Hepatocyte (in vitro differentiated cells): ENCODE measurements at regions not wholly inside any gene's neighbourhood (a gene's known extent, or its start where the extent isn't known, plus 50 kb on each side); places are given as distances from the start of the nearest gene placed in this dataset.

ENCODE experiments used
- DNase-seq: peaks from one replicate; pipeline ENCODE4 v3.0.0-alpha.2; 2016; ENCODE audit warnings: low spot score
- H2AFZ ChIP-seq: fragments of 200-600 bp; sonication (generic); 2 replicates; pipeline ENCODE4 v1.6.0; 2016; ENCODE audit warnings: antibody characterized with exemption, mild to moderate bottlenecking
- H3K27ac ChIP-seq: fragments of 200-600 bp; sonication (generic); 2 replicates; pipeline ENCODE4 v1.5.1; 2016; ENCODE audit warnings: mild to moderate bottlenecking
- H3K27me3 ChIP-seq: fragments of 200-600 bp; sonication (generic); 2 replicates; pipeline ENCODE4 v1.6.1; 2016
- H3K36me3 ChIP-seq: fragments of 200-600 bp; sonication (generic); replicated peaks from 2 replicates; pipeline ENCODE4 v1.5.1; 2016; ENCODE audit warnings: low read depth; ENCODE audit not compliant: insufficient read depth
- H3K4me1 ChIP-seq: fragments of 200-600 bp; sonication (generic); 2 replicates; pipeline ENCODE4 v1.5.1; 2016; ENCODE audit warnings: mild to moderate bottlenecking, moderate library complexity; ENCODE audit not compliant: insufficient read depth
- H3K4me2 ChIP-seq: fragments of 200-600 bp; sonication (generic); 2 replicates; pipeline ENCODE4 v1.6.0; 2016
- H3K4me3 ChIP-seq: fragments of 200-600 bp; sonication (generic); 2 replicates; pipeline ENCODE4 v1.5.1; 2016; ENCODE audit warnings: mild to moderate bottlenecking
- H3K79me2 ChIP-seq: fragments of 200-600 bp; sonication (generic); 2 replicates; pipeline ENCODE4 v1.6.0; 2017; ENCODE audit warnings: mild to moderate bottlenecking
- H3K9me2 ChIP-seq: fragments of 200-600 bp; sonication (generic); replicated peaks from 2 replicates; pipeline ENCODE4 v1.6.0; 2017; ENCODE audit warnings: mild to moderate bottlenecking; ENCODE audit not compliant: insufficient read depth
- H3K9me3 ChIP-seq: fragments of 200-600 bp; sonication (generic); 2 replicates; pipeline ENCODE4 v1.5.1; 2016; ENCODE audit warnings: low read depth, mild to moderate bottlenecking
- H4K20me1 ChIP-seq: fragments of 200-600 bp; sonication (generic); 2 replicates; pipeline ENCODE4 v1.6.0; 2016; ENCODE audit warnings: mild to moderate bottlenecking; ENCODE audit not compliant: insufficient read depth, poor library complexity, severe bottlenecking
- CTCF ChIP-seq: fragments of 200-600 bp; sonication (generic); IDR thresholded peaks from 2 replicates; pipeline ENCODE4 v1.5.1; 2016; ENCODE audit warnings: antibody characterized with exemption, mild to moderate bottlenecking; ENCODE audit not compliant: poor library complexity
- EZH2 ChIP-seq: fragments of 200-600 bp; sonication (generic); IDR thresholded peaks from 2 replicates; pipeline ENCODE4 v1.6.1; 2016; ENCODE audit warnings: antibody characterized with exemption, mild to moderate bottlenecking, borderline replicate concordance
- EZH2phosphoT487 ChIP-seq: fragments of 200-600 bp; sonication (generic); IDR thresholded peaks from one replicate; pipeline ENCODE4 v1.6.1; 2018; ENCODE audit warnings: antibody characterized with exemption, mild to moderate bottlenecking, low read depth, moderate library complexity; ENCODE audit not compliant: unreplicated experiment, severe bottlenecking
- WGBS: methylation state at CpG from one replicate; pipeline ENCODE4 v1.1.6; 2016; ENCODE audit warnings: low lambda C conversion rate; ENCODE audit errors: missing lambda C conversion rate; 5-methylcytosine and 5-hydroxymethylcytosine counted together

- H3K4me3 ChIP-seq: no peak overlapping the region
- H3K36me3 ChIP-seq: no peaks in the 10 kb centered on the region
- TF ChIP-seq EZH2phosphoT487 (no peak), CTCF (no peak), EZH2 (no peak)
- no peaks in the 10 kb centered on the region for H3K27me3 ChIP-seq
- H3K4me1 ChIP-seq: no peaks in the 10 kb centered on the region
- no peak overlapping the region for H3K27ac ChIP-seq
- no peak overlapping the region for H2AFZ ChIP-seq
- H3K9me3 ChIP-seq: no peaks in the 10 kb centered on the region
- H3K9me2 ChIP-seq: no peaks in the 10 kb centered on the region
- DNase-seq: no peak
- H3K4me2 ChIP-seq: no peak overlapping the region
- H4K20me1 ChIP-seq: no peaks in the 10 kb centered on the region
- WGBS: 100% methylated on average over 1 of the region's 1 CpG
- H3K79me2 ChIP-seq: no peaks in the 10 kb centered on the region
Observed at GRCh38 chr12:17344649-17345048, 738.7 kb upstream of the LMO3 start.

- no peaks in the 10 kb centered on the region for H3K27me3 ChIP-seq
- no peaks in the 10 kb centered on the region for H3K36me3 ChIP-seq
- no peak overlapping the region for H3K4me3 ChIP-seq
- H4K20me1 ChIP-seq: no peaks in the 10 kb centered on the region
- H3K9me2 ChIP-seq: no peaks in the 10 kb centered on the region
- H3K4me1 ChIP-seq: no peaks in the 10 kb centered on the region
- no peaks in the 10 kb centered on the region for H3K79me2 ChIP-seq
- TF ChIP-seq EZH2: no peak
- no peak for TF ChIP-seq EZH2phosphoT487
- no peak for TF ChIP-seq CTCF
- no peak overlapping the region for H3K4me2 ChIP-seq
- peak; percentile 8 for DNase-seq
- H3K27ac ChIP-seq: no peak overlapping the region
- no peaks in the 10 kb centered on the region for H3K9me3 ChIP-seq
- no peak overlapping the region for H2AFZ ChIP-seq
- 33% methylated on average over 1 of the region's 1 CpG for WGBS
Observed at GRCh38 chr12:17342381-17342961, 736.5 kb upstream of the LMO3 start.

- Histone ChIP-seq H3K36me3 (no peaks in the 10 kb centered on the region), H3K9me2 (no peaks in the 10 kb centered on the region), H3K4me2 (no peak overlapping the region), H3K9me3 (no peaks in the 10 kb centered on the region), H3K27ac (no peak overlapping the region), H3K4me1 (no peaks in the 10 kb centered on the region), H3K27me3 (no peaks in the 10 kb centered on the region), H3K4me3 (no peak overlapping the region), H4K20me1 (no peaks in the 10 kb centered on the region), H3K79me2 (no peaks in the 10 kb centered on the region), H2AFZ (no peak overlapping the region)
- TF ChIP-seq EZH2 (no peak), EZH2phosphoT487 (no peak)
- 84% methylated on average over 3 of the region's 3 CpGs for WGBS
- no peak for DNase-seq
Observed at GRCh38 chr12:17335487-17335886, 729.5 kb upstream of the LMO3 start.

GRCh38 chr12:17334784-17335183 is 728.8 kb upstream of the LMO3 start:
- no peak overlapping the region for H3K4me3 ChIP-seq
- H3K9me3 ChIP-seq: no peaks in the 10 kb centered on the region
- no peaks in the 10 kb centered on the region for H3K4me1 ChIP-seq
- 53% methylated on average over 3 of the region's 3 CpGs for WGBS
- H3K36me3 ChIP-seq: no peaks in the 10 kb centered on the region
- peak overlapping the region; percentile 27 for H3K27ac ChIP-seq
- TF ChIP-seq CTCF (no peak), EZH2 (no peak)
- H3K9me2 ChIP-seq: no peaks in the 10 kb centered on the region
- H2AFZ ChIP-seq: no peak overlapping the region
- no peak overlapping the region for H3K4me2 ChIP-seq
- H3K79me2 ChIP-seq: no peaks in the 10 kb centered on the region
- no peaks in the 10 kb centered on the region for H4K20me1 ChIP-seq
- H3K27me3 ChIP-seq: no peaks in the 10 kb centered on the region
- no peak for DNase-seq
